HUDEP-2 (cell line): ENCODE measurements at regions not wholly inside any gene's neighbourhood (a gene's known extent, or its start where the extent isn't known, plus 50 kb on each side); places are given as distances from the start of the nearest gene placed in this dataset.
"Not testable (repeated sequence)": the region's sequence is repeated elsewhere in the genome, so short reads cannot be mapped to it uniquely, and the experiment has no call there.

Experiments
- DNase-seq, 76 experiments: peaks; one replicate each; lab custom pipeline; 2025; ENCODE audit not compliant: unreplicated experiment in 76 of 76; lab: John Stamatoyannopoulos, UW

DNA sequence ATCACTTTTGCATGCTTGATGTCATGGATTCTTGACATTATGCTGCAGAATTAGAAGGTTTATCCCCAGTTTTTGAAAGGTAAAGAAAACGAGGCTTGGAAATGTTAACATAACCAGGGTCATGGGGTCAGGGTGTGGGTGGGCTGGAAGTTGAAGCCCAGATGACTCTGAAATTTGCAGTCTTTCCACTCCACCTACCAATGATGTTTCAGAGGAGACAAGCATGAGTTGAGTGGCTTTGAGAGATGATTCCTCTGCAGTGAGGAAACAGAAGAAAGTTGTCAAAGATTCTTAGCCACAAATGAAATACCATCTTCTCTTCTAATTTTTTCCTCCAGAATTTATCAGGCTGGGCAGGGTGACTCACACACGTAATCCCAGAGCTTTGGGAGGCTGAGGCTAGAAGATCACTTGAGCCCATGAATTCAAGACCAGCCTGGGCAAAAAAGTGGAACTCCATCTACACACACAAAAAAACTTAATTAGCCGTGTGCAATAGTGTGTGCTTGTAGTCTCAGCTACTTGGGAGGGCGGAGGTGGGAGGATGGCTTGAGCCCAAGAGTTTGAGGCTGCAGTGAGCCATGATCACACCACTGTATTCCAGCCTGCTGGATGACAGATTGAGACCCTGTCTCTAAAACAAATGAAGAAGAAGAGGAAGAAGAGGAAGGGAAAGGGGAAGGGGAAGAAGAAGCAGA lies 239.1 kb upstream of the AUTS2 start:
- DNase-seq, result no peak

DNA sequence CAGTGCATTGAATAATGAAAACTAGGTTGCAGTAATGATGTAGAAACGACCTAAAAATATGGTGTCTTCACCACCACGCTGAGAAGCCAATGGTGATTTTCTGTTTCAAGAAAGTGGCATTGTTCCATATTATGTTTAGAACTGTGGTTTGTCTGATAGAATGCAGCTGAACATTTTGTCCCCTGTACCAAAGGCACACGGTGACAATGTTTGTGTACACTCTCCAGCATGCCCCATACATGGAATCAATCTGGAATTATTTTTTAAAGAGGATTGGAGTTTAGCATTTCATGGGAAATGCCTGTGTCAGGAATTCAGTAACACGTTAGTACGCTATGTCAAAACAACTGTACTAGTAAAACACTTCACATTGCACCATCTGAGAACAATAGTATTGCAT lies 237.4 kb upstream of the AUTS2 start:
- DNase-seq, result no peak

DNA sequence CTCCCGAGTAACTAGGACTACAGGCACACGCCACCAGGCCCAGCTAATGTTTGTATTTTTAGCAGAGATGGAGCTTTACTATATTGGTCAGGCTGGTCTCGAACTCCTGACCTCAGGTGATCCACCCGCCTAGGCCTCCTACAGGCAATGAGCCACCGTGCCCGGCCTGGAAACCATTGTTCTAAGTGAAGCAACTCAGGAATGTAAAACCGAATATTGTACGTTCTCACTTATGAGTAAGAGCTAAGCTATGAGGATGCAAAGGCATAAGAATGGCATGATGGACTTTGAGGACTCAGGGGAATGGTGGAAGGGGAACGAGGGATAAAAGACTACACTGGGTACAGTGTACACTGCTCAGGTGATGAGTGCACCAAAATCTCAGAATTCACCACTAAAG lies 235.1 kb upstream of the AUTS2 start:
- DNase-seq, result no peak

DNA sequence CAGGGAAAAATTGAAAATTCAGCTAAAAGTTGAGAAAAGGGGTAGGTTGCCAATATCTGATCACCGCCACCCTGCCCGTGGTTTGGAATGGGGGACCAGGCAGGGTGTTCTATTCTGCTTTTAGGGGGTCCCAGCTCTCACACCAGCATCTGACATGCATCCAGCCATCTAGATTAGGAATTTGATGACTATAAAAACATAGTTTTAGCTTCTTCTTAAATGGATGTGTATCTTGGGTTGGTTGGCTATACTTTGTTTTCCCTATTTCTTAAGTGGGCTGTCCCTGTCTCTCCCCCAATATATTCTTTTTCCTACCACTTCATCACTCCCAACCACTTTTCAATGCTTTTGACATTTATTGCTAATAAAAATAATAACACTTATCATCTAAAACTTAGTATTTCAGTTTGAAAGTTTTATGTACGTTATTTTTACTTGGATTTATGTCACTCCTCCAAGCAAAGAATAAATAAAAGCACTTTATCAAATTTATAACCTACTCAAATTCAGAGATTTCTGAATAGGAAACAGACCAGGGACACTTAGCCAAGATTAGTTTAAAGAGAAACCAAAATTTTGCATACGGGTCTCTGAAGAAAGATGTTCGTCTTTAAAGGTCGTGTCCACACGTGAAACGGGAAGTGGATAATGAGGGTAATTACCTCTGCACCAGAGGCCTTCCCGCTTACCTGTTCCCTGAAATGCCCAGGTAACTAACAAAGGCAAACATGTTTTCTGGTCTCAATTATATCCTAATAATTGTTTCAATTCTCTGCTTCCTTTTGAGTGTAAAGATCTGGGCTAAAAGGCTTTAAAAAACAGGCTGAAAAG lies 233.2 kb upstream of the AUTS2 start:
- no peak for DNase-seq

DNA sequence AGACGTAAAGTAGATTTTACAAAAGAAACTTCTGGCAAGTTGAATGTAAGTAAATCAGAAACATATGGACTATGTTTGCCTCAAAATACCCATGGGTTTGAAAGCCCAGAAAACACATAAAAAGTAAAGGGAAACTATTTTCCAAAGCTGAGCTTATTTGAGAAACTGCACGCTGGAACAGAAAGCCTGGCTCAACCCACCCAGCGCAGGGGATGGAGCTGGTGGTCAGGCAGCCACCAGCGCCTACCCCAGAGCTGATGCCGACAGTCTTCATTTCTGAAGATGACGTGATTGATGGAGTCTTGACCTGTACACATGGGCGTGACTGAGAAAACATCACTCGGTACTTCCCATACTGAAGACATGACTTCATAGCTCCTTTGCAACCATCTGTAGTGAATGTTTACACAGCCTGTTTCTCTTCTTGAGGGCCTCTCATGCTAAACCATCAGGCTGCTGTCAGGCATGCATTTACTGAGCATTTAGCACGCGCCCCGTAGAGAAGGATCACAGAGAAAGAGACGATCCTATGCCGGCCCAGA lies 232.6 kb upstream of the AUTS2 start:
- no peak for DNase-seq

DNA sequence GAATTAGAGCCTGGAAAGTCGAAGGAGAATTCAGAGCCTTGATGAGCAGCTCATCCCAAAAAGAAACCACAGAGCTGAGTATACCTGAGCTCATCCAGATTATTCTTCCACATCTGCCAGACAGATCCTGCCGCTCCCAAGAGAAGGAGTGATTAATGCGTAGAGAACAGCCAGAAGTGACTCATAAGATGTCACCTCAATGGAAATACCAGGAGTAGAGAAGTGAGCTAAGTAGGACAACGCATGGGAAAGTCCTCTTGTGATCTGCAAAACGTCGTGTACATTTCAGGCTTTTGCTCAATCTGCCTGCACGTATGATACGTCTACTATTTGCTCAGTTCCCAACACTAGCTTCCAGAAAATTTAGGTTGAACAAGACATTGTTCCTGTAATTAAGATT lies 230.5 kb upstream of the AUTS2 start:
- DNase-seq, result no peak

DNA sequence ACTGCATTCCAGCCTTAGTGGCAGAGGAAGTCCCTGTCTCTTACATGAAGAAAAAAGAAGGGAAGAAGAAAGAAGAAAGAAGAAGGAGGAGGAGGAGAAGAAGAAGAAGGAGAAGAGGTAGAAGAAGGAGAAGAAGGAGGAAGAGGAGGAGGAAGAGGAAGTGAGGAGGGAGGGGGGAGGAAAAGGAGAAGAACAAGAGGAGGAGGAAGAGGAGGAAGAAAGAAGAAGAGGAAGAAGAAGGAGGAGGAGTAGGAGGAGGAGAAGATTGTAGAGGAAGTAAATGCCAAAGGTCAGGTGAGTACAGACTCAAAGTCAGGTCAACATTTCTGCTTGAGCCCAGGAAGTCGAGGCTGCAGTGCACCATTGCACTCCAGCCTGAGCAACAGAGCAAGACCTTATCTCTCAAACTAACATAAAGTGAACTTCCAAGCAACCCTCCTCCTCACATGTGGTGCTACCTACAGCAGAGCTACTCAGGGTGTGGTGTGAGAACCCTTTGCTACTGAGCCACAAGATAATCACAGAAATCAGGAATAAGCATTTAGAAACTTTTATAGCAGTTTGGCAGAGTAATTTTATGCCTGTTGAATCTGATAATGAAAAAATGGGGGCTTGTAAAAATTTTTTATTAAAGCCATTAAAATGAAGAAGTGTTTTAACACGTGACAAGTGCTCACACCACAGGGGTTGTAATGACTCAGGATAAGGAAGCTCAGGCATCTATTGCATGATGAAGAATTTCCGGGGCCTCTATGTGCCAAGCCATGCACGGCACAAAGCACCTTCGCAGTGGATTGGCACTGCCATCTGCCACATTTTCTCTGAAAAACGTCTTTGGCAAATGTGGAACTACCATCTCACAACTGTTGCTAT lies 224.9 kb upstream of the AUTS2 start:
- no peak for DNase-seq

DNA sequence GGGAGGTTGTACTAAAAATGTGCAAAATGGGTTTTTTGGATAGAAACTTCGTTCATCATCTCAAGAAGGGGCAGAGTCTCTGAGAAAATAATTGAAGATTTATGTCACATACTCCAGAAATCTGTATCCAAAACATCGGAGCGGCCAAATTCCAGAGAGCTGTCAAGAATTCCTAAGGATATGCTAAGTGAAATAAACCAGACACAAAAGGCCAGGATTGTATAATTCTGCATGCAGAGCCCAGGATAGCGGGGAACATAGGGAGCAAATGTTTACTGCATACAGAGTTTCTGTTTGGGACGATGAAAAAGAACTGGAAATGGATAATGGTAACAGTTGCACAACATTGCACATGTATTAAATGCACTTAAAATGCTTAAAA lies 224.2 kb upstream of the AUTS2 start:
- DNase-seq, result no peak

DNA sequence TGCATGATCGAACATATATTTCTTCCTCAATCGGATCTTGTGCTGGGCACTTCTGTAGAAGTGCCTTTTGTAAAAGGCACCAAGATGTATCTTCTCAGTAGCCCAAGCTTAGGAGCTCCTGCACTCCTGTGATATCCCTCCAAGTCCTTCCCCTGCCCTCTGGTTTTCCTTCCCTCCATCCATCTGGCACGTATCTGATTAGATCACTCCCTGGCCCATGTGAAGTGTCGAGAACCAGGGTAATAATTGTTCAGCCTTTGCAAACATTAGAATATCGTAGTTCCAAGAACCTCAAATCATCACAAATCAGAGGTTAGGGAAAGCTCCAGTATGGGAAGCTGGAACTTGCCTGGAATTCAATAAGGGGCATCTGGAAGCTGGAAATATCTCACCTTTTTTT lies 221.1 kb upstream of the AUTS2 start:
- DNase-seq, result no peak

DNA sequence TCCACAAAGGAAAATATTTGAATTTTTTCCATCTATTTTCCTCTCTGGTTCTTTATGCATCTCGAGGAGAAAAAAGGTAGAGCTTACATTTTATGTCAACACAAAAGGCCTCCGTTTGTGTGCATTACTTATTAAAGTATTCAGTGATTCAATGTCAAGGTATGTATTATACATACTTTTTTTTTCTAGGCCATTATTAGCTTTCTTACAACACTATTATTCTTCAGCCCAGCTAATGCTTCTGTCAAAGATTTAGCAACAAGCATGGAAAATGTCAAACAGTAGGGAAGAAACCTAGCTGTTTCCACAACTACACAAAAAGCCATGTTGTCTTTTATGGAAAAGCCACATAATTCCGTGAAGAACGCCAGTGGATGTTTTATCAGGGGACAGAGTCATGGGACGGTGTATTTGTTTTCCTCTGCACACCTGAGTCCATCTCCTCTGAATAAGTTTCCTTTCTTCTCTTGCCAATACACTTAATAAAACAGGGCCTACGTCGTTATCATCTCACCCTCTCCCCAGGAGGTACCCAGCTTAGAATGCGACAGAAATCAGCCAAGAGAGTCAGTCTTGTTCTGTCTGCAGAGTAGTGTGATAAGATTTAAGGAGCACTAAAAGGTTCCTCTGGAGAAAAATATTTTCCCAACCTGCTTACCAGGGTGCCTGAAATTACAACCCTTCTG lies 209.7 kb upstream of the AUTS2 start:
- DNase-seq, result no peak

DNA sequence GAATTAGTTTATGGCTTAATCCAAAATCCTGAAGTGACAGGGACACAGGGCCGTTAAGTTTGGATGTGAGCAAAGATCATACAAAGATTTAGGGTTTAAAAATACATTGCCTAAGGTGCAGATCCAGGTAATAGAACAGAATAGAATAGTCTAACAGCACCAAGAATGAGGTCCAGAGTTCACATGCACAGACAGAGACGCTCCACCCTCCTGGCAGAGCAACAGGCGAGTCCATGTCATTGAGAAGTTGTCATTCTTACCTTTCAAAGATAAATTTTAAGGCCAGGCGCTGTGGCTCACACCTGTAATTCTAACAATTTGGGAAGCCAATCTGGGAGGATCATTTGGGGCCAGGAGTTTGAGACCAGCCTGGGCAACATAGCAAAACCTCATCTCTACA lies 209.1 kb upstream of the AUTS2 start:
- no peak for DNase-seq

DNA sequence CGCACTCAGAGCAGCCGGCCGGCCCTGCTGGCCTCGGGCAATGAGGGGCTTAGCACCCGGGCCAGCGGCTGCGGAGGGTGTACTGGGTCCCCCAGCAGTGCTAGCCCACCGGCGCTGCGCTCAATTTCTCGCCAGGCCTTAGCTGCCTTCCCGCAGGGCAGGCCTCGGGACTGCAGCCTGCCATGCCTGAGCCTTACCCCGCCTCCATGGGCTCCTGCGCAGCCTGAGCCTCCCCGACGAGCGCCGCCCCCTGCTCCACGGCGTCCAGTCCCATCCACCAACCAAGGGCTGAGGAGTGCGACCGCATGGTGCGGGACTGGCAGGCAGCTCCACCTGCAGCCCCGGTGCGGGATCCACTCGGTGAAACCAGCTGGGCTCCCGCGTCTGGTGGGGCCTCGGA lies 204.4 kb upstream of the AUTS2 start:
- DNase-seq, result not testable (repeated sequence)

DNA sequence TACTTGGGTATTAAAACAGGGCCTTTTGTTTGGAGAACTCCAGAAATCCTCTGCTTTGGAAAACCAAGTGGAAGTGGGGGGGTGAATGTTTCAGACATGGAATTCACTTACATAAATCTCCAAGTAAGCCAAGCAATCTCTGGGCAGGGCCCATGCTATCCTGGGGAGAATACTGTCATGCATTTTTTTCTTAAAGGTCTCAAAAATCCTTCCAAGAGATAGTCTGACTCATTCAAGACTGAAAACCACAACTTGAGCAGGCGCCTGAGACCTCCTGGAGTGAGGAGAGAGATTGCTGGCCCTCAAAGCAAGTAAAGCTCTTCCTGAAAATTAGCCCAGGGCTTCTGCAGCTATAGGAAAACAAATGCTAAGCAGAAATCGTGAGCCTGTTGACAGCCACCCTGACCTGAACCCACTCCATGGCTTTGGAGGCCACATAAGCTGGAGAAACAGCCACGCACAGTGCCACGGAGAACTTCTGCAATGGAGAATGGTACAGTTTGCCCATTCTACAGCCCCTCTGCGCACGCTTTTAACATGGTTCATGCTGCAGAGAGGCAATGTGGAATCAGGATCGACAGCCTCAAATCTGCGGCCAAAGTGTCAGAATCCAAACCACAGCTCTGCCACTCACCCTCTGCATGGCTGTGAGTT lies 203.1 kb upstream of the AUTS2 start:
- peak in 2 of 76 experiments; percentile 6 for DNase-seq

DNA sequence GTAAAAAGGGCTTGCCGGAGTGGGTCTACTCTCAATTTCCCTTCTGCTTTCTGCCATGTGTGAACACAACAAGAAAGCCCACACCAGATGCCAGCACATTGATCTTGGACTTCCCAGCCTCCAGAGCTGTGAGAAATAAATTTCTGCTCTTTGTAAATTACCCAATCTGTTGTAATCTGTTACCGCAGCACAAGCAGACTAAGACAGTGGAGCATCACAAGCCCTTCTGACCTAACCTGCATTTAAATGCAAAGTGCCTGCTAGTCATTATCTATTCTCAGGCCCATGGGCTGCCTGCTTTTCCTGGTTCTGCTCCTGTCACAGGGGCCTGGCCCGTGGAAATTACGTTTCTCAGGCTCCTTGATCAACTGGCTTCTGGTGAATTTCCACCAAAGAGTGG lies 199.3 kb upstream of the AUTS2 start:
- no peak for DNase-seq

DNA sequence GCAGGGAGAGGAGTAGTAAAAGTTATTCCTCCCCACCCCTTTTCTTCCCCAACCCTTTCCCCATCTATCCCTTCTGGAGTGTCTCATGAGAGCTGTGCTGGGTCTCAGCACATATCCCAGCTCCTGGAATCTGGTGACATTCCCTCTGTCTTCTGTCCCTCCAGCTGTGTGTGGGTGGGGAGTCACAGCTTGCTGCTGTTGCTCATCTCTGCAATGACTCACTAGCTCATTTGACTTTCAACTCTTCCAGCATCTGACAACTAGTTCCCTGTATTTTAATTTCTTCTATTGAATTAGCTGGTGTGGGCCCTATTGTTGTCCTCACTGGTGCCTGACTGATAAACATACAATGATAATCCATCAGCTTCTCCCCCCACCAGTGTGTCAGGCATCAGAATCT lies 198.9 kb upstream of the AUTS2 start:
- peak in 1 of 76 experiments; percentile 3 for DNase-seq

DNA sequence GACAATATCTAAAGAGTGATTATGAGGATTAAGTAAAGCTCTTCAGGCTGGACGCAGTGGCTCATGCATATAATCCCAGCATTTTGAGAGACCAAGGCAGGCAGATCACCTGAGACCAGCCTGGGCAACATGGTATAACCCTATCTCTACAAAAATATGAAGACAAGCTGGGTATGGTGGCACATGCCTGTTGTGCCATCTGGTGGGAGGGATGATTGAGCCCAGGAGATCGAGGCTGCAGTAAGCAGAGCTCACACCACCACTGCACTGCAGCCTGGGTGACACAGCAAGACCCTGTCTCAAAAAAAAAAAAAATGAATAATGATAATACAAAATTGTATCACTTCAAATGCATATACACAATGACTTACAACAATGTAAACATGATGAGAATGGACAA lies 195.6 kb upstream of the AUTS2 start:
- no peak for DNase-seq

DNA sequence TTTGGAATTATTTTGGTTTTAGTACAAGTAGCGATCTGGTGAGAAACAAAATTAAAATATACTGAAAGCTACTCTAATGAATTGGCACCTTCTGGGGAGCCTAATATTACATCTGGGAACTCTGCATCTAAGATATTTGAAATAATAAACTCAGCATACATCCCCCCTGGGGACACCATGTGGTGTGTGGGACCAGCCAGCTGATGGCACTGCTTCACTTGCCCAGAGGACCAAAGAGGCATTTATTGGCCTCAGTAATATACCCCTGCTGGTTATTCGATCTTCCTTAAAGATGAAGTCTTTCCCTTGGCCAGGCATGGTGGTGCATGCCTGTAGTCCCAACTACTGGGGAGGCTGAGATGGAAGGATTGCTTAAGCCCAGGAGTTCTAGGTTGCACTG lies 195.1 kb upstream of the AUTS2 start:
- DNase-seq, result peak in 13 of 76 experiments; percentile 0 to 36 (median 20)

DNA sequence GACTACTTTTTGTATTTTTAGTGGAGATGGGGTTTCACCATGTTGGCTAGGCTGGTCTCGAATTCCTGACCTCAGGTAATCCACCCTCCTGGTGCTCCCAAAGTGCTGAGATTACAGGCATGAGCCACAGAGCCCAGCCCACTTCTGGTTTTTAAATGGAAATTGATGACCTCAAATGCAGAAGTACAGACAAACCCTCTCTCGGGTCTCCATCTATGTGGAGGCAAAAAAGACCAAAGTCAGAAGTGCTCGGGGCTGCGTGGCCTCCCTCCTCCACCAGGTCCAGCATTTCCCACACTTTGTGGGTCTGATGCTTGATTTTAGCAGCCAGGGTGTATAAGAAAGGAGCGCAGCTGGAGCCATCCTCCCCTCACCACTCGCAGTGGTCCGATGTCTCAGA lies 187.3 kb upstream of the AUTS2 start:
- no peak for DNase-seq

DNA sequence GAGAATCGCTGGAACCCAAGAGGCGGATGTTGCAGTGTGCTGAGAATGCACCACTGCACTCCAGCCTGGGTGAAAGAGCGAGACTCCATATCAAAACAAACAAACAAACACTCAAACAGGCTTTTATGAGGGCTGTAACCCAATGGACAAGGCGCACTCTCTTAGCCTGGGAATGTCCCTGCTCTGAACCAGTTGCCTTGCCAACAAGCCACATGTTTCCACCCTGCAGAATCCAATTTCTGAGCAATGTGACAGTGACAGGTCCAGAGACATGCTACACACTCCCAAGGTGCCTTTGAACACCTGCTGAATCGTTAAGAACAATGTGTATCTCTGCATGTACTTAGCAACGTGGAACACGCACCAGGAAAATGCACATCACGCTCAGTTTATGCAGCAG lies 186.8 kb upstream of the AUTS2 start:
- no peak for DNase-seq
